ENCODE measurements at regions not wholly inside any gene's neighbourhood (a gene's known extent, or its start where the extent isn't known, plus 50 kb on each side); places are given as distances from the start of the nearest gene placed in this dataset.

DNA sequence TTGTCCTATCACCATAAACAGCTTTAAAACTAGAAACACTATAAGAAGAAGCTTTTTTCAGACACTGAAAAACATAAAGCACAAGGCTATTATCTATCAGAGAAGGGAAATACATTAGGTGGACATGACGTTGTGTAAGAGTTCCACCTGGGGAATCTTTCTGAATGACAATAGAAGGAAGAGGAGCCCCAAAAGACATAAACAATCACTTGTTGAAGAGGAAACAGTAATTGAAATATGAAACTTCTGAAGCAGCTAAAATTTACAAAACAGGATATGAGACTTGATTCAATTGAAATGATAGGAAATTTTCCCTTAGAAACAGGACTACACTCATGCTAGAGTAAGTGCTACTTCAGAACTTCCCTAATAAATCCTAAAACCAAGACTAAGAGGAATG is 933.6 kb downstream of the EFNA5 start:
- DNase-seq = no peak
- Histone ChIP-seq H3K4me3 (no peak overlapping the region), H3K27me3 (no peaks in the 10 kb centered on the region), H3K9me3 (peaks cover 0 to 37% (median 16%) of the 10 kb centered on the region in 12 donors), H3K4me1 (no peaks in the 10 kb centered on the region), H3K36me3 (no peaks in the 10 kb centered on the region), H3K27ac (no peak overlapping the region)
- no peak for ATAC-seq
- WGBS, 4 donors = 27 to 46% (median 41%) methylated on average over 1 of the region's 1 CpG
- intact Hi-C loops (cut with DNase I) = no loop called here
- TF ChIP-seq CTCF (IDR thresholded peaks at IDR 0.05) (no peak), POLR2A (IDR thresholded peaks at IDR 0.05) (no peak)

- no peaks in the 10 kb centered on the region for H3K36me3 ChIP-seq
- DNase-seq (no peak), ATAC-seq (no peak)
- H3K4me3 ChIP-seq = no peak overlapping the region
- H3K4me1 ChIP-seq = no peaks in the 10 kb centered on the region
- TF ChIP-seq POLR2A (IDR thresholded peaks at IDR 0.05) (no peak), CTCF (IDR thresholded peaks at IDR 0.05) (no peak)
- intact Hi-C loops (cut with DNase I) = no loop called here
- H3K27me3 ChIP-seq = no peaks in the 10 kb centered on the region
- H3K27ac ChIP-seq = no peak overlapping the region
- peaks cover 0 to 46% (median 19%) of the 10 kb centered on the region in 12 donors for H3K9me3 ChIP-seq
Measured at GRCh38 chr5:106732624-106733023, 938.1 kb downstream of the EFNA5 start.

DNA sequence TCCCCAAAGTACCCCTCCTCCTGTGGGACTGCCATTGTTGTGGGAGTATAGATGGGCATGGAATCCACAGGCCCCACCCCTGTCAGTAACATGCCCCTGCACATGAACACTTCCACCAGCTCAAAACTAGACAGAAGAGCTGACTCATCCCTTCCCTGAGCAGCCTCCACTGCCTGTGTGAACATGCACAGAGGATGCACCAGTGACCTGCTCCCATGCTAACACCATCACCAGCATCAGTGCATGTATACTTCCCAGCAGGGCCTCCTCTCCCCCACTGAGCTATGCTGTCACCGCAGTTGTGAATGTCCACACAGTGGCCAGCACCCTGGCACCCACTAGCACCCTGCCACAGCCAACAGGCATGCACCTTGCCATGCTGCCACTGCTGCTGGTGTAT is 939.8 kb downstream of the EFNA5 start:
- no peak for TF ChIP-seq POLR2A (IDR thresholded peaks at IDR 0.05)
- DNase-seq = no peak
- Histone ChIP-seq H3K27me3 (no peaks in the 10 kb centered on the region), H3K4me3 (no peak overlapping the region), H3K27ac (no peak overlapping the region), H3K4me1 (no peaks in the 10 kb centered on the region), H3K36me3 (no peaks in the 10 kb centered on the region), H3K9me3 (peaks cover 0 to 46% (median 19%) of the 10 kb centered on the region in 12 donors)
- intact Hi-C loops (cut with DNase I) = no loop called here
- no peak for ATAC-seq
- 97 to 100% (median 97%) methylated on average over 1 of the region's 1 CpG; no CpG with 5 or more reads in 1 of the 4 donors for WGBS, 4 donors

DNA sequence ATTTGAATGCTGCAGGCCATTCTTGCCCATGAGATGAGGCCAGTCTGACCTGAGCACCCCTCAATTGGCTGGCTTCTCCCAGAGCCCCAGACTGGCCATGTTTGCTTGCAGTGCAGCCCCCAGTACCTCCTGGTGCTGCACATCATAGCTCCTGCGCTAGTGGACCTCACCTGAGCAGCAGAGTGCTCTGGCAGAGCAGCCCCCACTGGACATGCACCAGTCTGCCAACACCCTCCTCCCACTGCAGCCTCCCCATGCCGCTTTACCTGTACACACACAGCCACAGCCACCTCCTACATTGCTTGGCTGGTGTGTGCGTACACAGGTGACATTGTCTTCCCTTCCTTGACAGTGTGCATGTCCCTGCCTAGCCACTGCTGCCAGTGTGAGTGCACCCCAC is 940.2 kb downstream of the EFNA5 start:
- ATAC-seq (no peak), DNase-seq (no peak)
- H3K4me3 ChIP-seq = no peak overlapping the region
- no peaks in the 10 kb centered on the region for H3K4me1 ChIP-seq
- H3K9me3 ChIP-seq = peaks cover 0 to 44% (median 19%) of the 10 kb centered on the region in 12 donors
- TF ChIP-seq POLR2A (IDR thresholded peaks at IDR 0.05) = no peak
- no peak for TF ChIP-seq CTCF (IDR thresholded peaks at IDR 0.05)
- intact Hi-C loops (cut with DNase I) = no loop called here
- H3K27me3 ChIP-seq = no peaks in the 10 kb centered on the region
- no peak overlapping the region for H3K27ac ChIP-seq
- WGBS, 4 donors = 30 to 63% (median 61%) methylated on average over 2 to 3 of the region's 3 CpGs
- no peaks in the 10 kb centered on the region for H3K36me3 ChIP-seq

- WGBS, 4 donors = 88 to 93% (median 91%) methylated on average over 4 of the region's 4 CpGs
Measured at GRCh38 chr5:106728208-106728607, 942.5 kb downstream of the EFNA5 start.

More at GRCh38 chr5:106728208-106728607, 942.5 kb downstream of the EFNA5 start:
- TF ChIP-seq POLR2A (IDR thresholded peaks at IDR 0.05) = no peak
- no peak for TF ChIP-seq CTCF (IDR thresholded peaks at IDR 0.05)
- Histone ChIP-seq H3K9me3 (peaks cover 0 to 21% (median 8%) of the 10 kb centered on the region in 12 donors), H3K27me3 (no peaks in the 10 kb centered on the region), H3K36me3 (no peaks in the 10 kb centered on the region), H3K4me3 (no peak overlapping the region), H3K4me1 (no peaks in the 10 kb centered on the region), H3K27ac (no peak overlapping the region)
- intact Hi-C loops (cut with DNase I) = no loop called here
- no peak for DNase-seq
- no peak for ATAC-seq
